OCI-LY7 (cell line): ENCODE measurements at regions not wholly inside any gene's neighbourhood (a gene's known extent, or its start where the extent isn't known, plus 50 kb on each side); places are given as distances from the start of the nearest gene placed in this dataset.

Source experiments
- EZH2phosphoT487 ChIP-seq: fragments of 200-600 bp; sonication (generic); IDR thresholded peaks from 2 replicates; pipeline ENCODE4 v1.6.1; 2018; ENCODE audit warnings: low read depth, borderline replicate concordance, mild to moderate bottlenecking, mixed run types, antibody characterized with exemption, low read length, moderate library complexity, mixed read lengths
- TF ChIP-seq, protein P1 (sequence below): fragments of 200-600 bp; sonication (generic); conservative IDR thresholded peaks from 2 replicates; pipeline ENCODE4 v1.5.1; 2014; ENCODE audit warnings: mild to moderate bottlenecking, antibody characterized with exemption, low read length, moderate library complexity, mixed read lengths

DNA sequence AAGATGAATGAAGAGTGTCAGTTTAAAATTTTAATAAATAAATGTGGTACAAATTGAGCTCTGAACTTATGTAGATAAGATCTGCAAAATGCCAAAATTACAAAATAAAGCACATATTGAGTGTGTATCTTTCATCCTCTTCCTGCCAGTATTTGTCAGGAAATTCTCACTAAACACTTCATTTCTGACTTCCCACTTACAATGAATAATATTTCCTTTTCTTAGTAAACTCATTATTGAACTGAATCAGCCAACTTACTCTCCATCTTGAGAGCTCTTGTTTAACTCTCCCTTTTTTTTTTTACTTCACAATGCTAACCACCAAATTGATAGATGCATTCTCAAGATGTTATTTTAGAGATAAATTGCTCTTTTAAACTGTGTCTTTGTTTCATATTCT lies 1230.2 kb downstream of the JRKL start:
- TF ChIP-seq, protein P1, sequence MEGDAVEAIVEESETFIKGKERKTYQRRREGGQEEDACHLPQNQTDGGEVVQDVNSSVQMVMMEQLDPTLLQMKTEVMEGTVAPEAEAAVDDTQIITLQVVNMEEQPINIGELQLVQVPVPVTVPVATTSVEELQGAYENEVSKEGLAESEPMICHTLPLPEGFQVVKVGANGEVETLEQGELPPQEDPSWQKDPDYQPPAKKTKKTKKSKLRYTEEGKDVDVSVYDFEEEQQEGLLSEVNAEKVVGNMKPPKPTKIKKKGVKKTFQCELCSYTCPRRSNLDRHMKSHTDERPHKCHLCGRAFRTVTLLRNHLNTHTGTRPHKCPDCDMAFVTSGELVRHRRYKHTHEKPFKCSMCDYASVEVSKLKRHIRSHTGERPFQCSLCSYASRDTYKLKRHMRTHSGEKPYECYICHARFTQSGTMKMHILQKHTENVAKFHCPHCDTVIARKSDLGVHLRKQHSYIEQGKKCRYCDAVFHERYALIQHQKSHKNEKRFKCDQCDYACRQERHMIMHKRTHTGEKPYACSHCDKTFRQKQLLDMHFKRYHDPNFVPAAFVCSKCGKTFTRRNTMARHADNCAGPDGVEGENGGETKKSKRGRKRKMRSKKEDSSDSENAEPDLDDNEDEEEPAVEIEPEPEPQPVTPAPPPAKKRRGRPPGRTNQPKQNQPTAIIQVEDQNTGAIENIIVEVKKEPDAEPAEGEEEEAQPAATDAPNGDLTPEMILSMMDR: no peak
- TF ChIP-seq EZH2phosphoT487: no peak
